ENCODE measurements at regions not wholly inside any gene's neighbourhood (a gene's known extent, or its start where the extent isn't known, plus 50 kb on each side); places are given as distances from the start of the nearest gene placed in this dataset.

DNA sequence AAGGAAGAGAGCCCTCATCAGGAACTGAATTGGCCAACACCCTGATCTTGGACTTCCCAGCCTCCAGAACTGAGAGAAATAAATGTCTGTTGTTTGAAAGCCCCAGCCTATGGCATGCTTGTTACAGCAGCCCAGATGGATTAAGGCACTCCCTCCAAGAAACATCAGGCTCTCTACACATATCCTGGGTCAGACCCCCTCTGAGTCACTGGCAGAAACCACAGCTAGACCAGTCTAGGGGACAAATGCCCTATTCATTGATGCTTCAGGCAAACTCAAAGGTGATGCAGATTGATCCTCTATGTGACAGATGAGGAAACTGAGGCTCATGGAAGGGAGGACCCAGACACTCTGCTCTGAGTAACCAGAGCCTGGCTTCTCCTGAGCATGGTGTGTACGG is 116.8 kb downstream of the WSCD1 start:
- no peak for TF ChIP-seq EZH2phosphoT487 (IDR thresholded peaks at IDR 0.05; ENCODE audit: borderline replicate concordance)
- TF ChIP-seq, protein P1, sequence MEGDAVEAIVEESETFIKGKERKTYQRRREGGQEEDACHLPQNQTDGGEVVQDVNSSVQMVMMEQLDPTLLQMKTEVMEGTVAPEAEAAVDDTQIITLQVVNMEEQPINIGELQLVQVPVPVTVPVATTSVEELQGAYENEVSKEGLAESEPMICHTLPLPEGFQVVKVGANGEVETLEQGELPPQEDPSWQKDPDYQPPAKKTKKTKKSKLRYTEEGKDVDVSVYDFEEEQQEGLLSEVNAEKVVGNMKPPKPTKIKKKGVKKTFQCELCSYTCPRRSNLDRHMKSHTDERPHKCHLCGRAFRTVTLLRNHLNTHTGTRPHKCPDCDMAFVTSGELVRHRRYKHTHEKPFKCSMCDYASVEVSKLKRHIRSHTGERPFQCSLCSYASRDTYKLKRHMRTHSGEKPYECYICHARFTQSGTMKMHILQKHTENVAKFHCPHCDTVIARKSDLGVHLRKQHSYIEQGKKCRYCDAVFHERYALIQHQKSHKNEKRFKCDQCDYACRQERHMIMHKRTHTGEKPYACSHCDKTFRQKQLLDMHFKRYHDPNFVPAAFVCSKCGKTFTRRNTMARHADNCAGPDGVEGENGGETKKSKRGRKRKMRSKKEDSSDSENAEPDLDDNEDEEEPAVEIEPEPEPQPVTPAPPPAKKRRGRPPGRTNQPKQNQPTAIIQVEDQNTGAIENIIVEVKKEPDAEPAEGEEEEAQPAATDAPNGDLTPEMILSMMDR (conservative IDR thresholded peaks at IDR 0.05; ENCODE audit: low read length): no peak
- no peak overlapping the region for H3K4me3 ChIP-seq (ENCODE audit: low read length, poor library complexity, severe bottlenecking)
- no peaks in the 10 kb centered on the region for H3K79me2 ChIP-seq (ENCODE audit: insufficient read depth, low read length)
- H3K4me1 ChIP-seq (ENCODE audit: insufficient read depth, low read length, poor library complexity, severe bottlenecking): no peaks in the 10 kb centered on the region
- no peaks in the 10 kb centered on the region for H3K36me3 ChIP-seq (ENCODE audit: insufficient read depth, low read length)
- no peaks in the 10 kb centered on the region for H4K20me1 ChIP-seq (ENCODE audit: insufficient read depth, low read length, poor library complexity, severe bottlenecking)
- H3K9ac ChIP-seq (ENCODE audit: low read depth, low read length, poor library complexity, severe bottlenecking): no peak overlapping the region
- no peak overlapping the region for H2AFZ ChIP-seq (ENCODE audit: low read length)
- H3K9me3 ChIP-seq (ENCODE audit: insufficient read depth, low read depth, low read length): no peaks in the 10 kb centered on the region
- H3F3A ChIP-seq (ENCODE audit: low read depth): no peaks in the 10 kb centered on the region
- no peak overlapping the region for H3K4me2 ChIP-seq (ENCODE audit: low read depth, low read length, poor library complexity, severe bottlenecking)
- H3K27me3 ChIP-seq (ENCODE audit: insufficient read depth, low read length, poor library complexity, severe bottlenecking): no peaks in the 10 kb centered on the region
- H3K9me2 ChIP-seq (replicated peaks; ENCODE audit: low read depth, low read length): no peaks in the 10 kb centered on the region

DNA sequence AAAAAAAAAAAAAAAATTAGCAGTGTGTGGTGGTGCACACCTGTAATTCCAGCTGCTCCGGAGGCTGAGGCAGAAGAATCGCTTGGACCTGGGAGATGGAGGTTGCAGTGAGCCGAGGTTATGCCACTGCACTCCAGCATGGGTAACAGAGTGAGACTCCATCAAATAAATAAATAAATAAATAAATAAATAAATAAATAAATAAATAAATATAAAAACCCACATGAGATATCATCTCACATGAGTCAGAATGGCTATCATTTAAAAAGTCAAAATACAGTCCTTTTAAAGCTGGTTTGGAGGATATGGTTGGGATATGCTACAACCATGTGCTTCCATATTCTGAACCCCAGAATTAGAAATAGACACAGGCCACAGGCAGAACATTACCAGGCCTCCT is 114.3 kb downstream of the WSCD1 start:
- Histone ChIP-seq H4K20me1 (ENCODE audit: insufficient read depth, low read length, poor library complexity, severe bottlenecking) (no peaks in the 10 kb centered on the region), H3K4me1 (ENCODE audit: insufficient read depth, low read length, poor library complexity, severe bottlenecking) (no peaks in the 10 kb centered on the region), H3K27me3 (ENCODE audit: insufficient read depth, low read length, poor library complexity, severe bottlenecking) (no peaks in the 10 kb centered on the region), H3K9ac (ENCODE audit: low read depth, low read length, poor library complexity, severe bottlenecking) (no peak overlapping the region), H3K4me2 (ENCODE audit: low read depth, low read length, poor library complexity, severe bottlenecking) (no peak overlapping the region), H3K79me2 (ENCODE audit: insufficient read depth, low read length) (no peaks in the 10 kb centered on the region), H3F3A (ENCODE audit: low read depth) (no peaks in the 10 kb centered on the region), H3K36me3 (ENCODE audit: insufficient read depth, low read length) (no peaks in the 10 kb centered on the region), H3K9me2 (replicated peaks; ENCODE audit: low read depth, low read length) (no peaks in the 10 kb centered on the region), H2AFZ (ENCODE audit: low read length) (no peak overlapping the region), H3K9me3 (ENCODE audit: insufficient read depth, low read depth, low read length) (no peaks in the 10 kb centered on the region), H3K4me3 (ENCODE audit: low read length, poor library complexity, severe bottlenecking) (no peak overlapping the region)
- TF ChIP-seq, protein P1 (conservative IDR thresholded peaks at IDR 0.05; ENCODE audit: low read length): no peak

DNA sequence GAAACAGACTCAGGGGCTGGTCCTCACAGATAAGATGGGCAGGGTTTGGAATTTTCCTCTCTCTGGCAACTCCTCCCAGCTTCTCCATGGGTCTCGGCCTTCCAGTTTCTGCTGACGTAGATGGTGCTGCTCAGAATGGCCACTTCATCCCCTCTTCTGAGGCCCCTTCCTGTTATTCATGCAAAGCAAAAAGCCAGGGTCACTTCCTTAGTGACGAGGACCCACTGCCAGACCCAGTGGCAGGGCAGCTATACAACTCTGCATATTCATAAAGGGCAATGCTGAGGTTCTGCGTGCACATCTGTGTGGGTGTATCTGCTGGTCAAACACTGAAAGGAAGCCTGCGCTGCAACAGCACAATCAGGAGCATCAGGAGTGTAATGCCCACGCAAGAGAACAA is 108.8 kb downstream of the WSCD1 start:
- Histone ChIP-seq H3K4me3 (ENCODE audit: low read length, poor library complexity, severe bottlenecking) (no peak overlapping the region), H3K4me2 (ENCODE audit: low read depth, low read length, poor library complexity, severe bottlenecking) (no peak overlapping the region), H2AFZ (ENCODE audit: low read length) (no peak overlapping the region), H3K4me1 (ENCODE audit: insufficient read depth, low read length, poor library complexity, severe bottlenecking) (no peaks in the 10 kb centered on the region), H3K27me3 (ENCODE audit: insufficient read depth, low read length, poor library complexity, severe bottlenecking) (no peaks in the 10 kb centered on the region), H3K9ac (ENCODE audit: low read depth, low read length, poor library complexity, severe bottlenecking) (no peak overlapping the region), H3F3A (ENCODE audit: low read depth) (no peaks in the 10 kb centered on the region), H3K9me2 (replicated peaks; ENCODE audit: low read depth, low read length) (no peaks in the 10 kb centered on the region), H4K20me1 (ENCODE audit: insufficient read depth, low read length, poor library complexity, severe bottlenecking) (no peaks in the 10 kb centered on the region), H3K36me3 (ENCODE audit: insufficient read depth, low read length) (no peaks in the 10 kb centered on the region), H3K79me2 (ENCODE audit: insufficient read depth, low read length) (no peaks in the 10 kb centered on the region), H3K9me3 (ENCODE audit: insufficient read depth, low read depth, low read length) (peaks cover 9% of the 10 kb centered on the region; the same call in 1 of the 2 replicates)
- no peak for TF ChIP-seq EZH2phosphoT487 (IDR thresholded peaks at IDR 0.05; ENCODE audit: borderline replicate concordance)
- TF ChIP-seq, protein P1 (conservative IDR thresholded peaks at IDR 0.05; ENCODE audit: low read length): no peak
